WTC11 (cell line): ENCODE measurements at regions not wholly inside any gene's neighbourhood (a gene's known extent, or its start where the extent isn't known, plus 50 kb on each side); places are given as distances from the start of the nearest gene placed in this dataset.
A peak's percentile ranks its signal among the peaks of the same experiment; 100 is the strongest.

Source experiments
- ATAC-seq: fragments of 200-7000 bp; cut with Tn5 transposase; 2 replicates; pipeline ENCODE4 v1.10.0; 2021; ENCODE audit warnings: mild to moderate bottlenecking, moderate library complexity
- CTCF ChIA-PET: fragments of 300-600 bp; sonication (Branson Sonifier 250); formaldehyde crosslinking; loops from one replicate; lab custom pipeline; 2021; ENCODE audit warnings: antibody characterized with exemption; lab: Charles Lee
- POLR2A ChIA-PET: fragments of 350-600 bp; sonication (Branson Sonifier 250); formaldehyde crosslinking; loops from one replicate; lab custom pipeline; 2021; ENCODE audit warnings: antibody characterized with exemption; lab: Charles Lee
- DNase-seq: peaks from one replicate; pipeline ENCODE4 v3.0.0; 2021; ENCODE audit warnings: low spot score
- H3K27ac Mint-ChIP-seq: 2 replicates; pipeline ENCODE4 v1.8.0; 2021; ENCODE audit warnings: mixed read lengths
- H3K27me3 Mint-ChIP-seq: 2 replicates; pipeline ENCODE4 v1.8.0; 2021; ENCODE audit warnings: low read depth, mild to moderate bottlenecking, moderate library complexity, mixed read lengths
- H3K36me3 Mint-ChIP-seq: 2 replicates; pipeline ENCODE4 v1.8.0; 2021; ENCODE audit warnings: mixed read lengths
- H3K4me1 Mint-ChIP-seq: 2 replicates; pipeline ENCODE4 v1.8.0; 2022; ENCODE audit warnings: mixed read lengths
- H3K4me3 Mint-ChIP-seq: 2 replicates; pipeline ENCODE4 v1.8.0; 2021; ENCODE audit warnings: mild to moderate bottlenecking, moderate library complexity, mixed read lengths
- H3K9me3 Mint-ChIP-seq: 2 replicates; pipeline ENCODE4 v1.8.0; 2021; ENCODE audit warnings: mixed read lengths
- CREB1 ChIP-seq: sonication (generic); formaldehyde crosslinking; IDR thresholded peaks from 2 replicates; pipeline ENCODE4 v1.8.0; 2023; ENCODE audit warnings: mild to moderate bottlenecking, missing genetic modification reagents
- JUN ChIP-seq: sonication (generic); formaldehyde crosslinking; IDR thresholded peaks from 2 replicates; pipeline ENCODE4 v1.8.0; 2023; ENCODE audit warnings: mild to moderate bottlenecking, missing genetic modification reagents
- PRRX2 ChIP-seq: fragments of 250-450 bp; sonication (Bioruptor Pico); IDR thresholded peaks from 2 replicates; pipeline ENCODE4 v1.8.0; 2021; ENCODE audit warnings: mild to moderate bottlenecking
- RELA ChIP-seq: sonication (generic); formaldehyde crosslinking; IDR thresholded peaks from 2 replicates; pipeline ENCODE4 v1.8.1; 2022; ENCODE audit warnings: missing genetic modification reagents, mild to moderate bottlenecking, borderline replicate concordance
- SMAD3 ChIP-seq: sonication (generic); formaldehyde crosslinking; IDR thresholded peaks from 2 replicates; pipeline ENCODE4 v1.8.0; 2022; ENCODE audit warnings: missing genetic modification reagents, mild to moderate bottlenecking, borderline replicate concordance
- ZNF263 ChIP-seq: sonication (generic); formaldehyde crosslinking; IDR thresholded peaks from 2 replicates; pipeline ENCODE4 v1.8.1; 2022; ENCODE audit warnings: low read depth, mild to moderate bottlenecking, moderate library complexity, missing genetic modification reagents
- ZNF396 ChIP-seq: fragments of 250-450 bp; sonication (Bioruptor Pico); IDR thresholded peaks from 2 replicates; pipeline ENCODE4 v1.8.0; 2021; ENCODE audit warnings: mild to moderate bottlenecking, moderate library complexity, borderline replicate concordance
- TF ChIP-seq, protein P1 (sequence below): sonication (generic); formaldehyde crosslinking; IDR thresholded peaks from 2 replicates; pipeline ENCODE4 v1.8.1; 2022; ENCODE audit warnings: low read depth, mild to moderate bottlenecking, moderate library complexity, missing genetic modification reagents, borderline replicate concordance
- TF ChIP-seq, protein P2 (sequence below): sonication (generic); formaldehyde crosslinking; IDR thresholded peaks from 2 replicates; pipeline ENCODE4 v1.8.1; 2022; ENCODE audit warnings: low read depth, missing genetic modification reagents, borderline replicate concordance
- TF ChIP-seq, protein P3 (sequence below): sonication (generic); formaldehyde crosslinking; IDR thresholded peaks from 2 replicates; pipeline ENCODE4 v1.8.1; 2022; ENCODE audit warnings: mild to moderate bottlenecking, moderate library complexity, missing genetic modification reagents
- TF ChIP-seq, protein P4 (sequence below): sonication (generic); formaldehyde crosslinking; IDR thresholded peaks from 2 replicates; pipeline ENCODE4 v1.8.1; 2023; ENCODE audit warnings: mild to moderate bottlenecking, missing genetic modification reagents, moderate library complexity
- TF ChIP-seq, protein P5 (sequence below): sonication (generic); formaldehyde crosslinking; IDR thresholded peaks from 2 replicates; pipeline ENCODE4 v1.8.1; 2023; ENCODE audit warnings: mild to moderate bottlenecking, moderate library complexity, missing genetic modification reagents
- TF ChIP-seq, protein P6 (sequence below): fragments of 200-600 bp; IDR thresholded peaks from 2 replicates; pipeline ENCODE4 v1.8.0; 2022; ENCODE audit warnings: antibody characterized with exemption

DNA sequence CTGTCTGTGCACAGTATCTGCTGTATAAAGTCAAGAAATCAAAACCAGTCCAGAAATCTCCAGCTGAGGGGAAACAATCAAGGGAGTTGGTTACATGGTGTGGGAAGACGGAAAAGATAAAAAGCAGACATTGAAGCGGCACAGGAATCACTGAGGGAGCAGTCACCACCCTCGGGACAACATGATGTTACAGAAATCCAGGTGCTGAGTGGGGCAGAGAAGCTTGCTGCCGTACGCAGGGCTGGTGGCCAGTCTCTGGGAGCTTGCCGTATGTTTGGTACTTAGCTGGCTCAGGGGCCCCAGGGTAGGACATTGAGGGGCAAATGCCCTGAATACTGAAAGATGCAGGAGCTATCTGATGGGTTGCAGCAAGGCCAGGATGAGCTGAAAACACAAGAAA lies 237.9 kb downstream of the EDEM1 start (continued):
- TF ChIP-seq, protein P1, sequence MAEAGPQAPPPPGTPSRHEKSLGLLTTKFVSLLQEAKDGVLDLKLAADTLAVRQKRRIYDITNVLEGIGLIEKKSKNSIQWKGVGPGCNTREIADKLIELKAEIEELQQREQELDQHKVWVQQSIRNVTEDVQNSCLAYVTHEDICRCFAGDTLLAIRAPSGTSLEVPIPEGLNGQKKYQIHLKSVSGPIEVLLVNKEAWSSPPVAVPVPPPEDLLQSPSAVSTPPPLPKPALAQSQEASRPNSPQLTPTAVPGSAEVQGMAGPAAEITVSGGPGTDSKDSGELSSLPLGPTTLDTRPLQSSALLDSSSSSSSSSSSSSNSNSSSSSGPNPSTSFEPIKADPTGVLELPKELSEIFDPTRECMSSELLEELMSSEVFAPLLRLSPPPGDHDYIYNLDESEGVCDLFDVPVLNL (CRISPR knock-in tag), result no peak
- no peak for TF ChIP-seq PRRX2 (CRISPR knock-in tag)
- TF ChIP-seq ZNF263 (CRISPR knock-in tag), result no peak
- TF ChIP-seq, protein P2, sequence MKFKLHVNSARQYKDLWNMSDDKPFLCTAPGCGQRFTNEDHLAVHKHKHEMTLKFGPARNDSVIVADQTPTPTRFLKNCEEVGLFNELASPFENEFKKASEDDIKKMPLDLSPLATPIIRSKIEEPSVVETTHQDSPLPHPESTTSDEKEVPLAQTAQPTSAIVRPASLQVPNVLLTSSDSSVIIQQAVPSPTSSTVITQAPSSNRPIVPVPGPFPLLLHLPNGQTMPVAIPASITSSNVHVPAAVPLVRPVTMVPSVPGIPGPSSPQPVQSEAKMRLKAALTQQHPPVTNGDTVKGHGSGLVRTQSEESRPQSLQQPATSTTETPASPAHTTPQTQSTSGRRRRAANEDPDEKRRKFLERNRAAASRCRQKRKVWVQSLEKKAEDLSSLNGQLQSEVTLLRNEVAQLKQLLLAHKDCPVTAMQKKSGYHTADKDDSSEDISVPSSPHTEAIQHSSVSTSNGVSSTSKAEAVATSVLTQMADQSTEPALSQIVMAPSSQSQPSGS (CRISPR knock-in tag), result no peak
- TF ChIP-seq, protein P3, sequence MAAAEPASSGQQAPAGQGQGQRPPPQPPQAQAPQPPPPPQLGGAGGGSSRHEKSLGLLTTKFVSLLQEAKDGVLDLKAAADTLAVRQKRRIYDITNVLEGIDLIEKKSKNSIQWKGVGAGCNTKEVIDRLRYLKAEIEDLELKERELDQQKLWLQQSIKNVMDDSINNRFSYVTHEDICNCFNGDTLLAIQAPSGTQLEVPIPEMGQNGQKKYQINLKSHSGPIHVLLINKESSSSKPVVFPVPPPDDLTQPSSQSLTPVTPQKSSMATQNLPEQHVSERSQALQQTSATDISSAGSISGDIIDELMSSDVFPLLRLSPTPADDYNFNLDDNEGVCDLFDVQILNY (CRISPR knock-in tag), result no peak
- TF ChIP-seq, protein P4, sequence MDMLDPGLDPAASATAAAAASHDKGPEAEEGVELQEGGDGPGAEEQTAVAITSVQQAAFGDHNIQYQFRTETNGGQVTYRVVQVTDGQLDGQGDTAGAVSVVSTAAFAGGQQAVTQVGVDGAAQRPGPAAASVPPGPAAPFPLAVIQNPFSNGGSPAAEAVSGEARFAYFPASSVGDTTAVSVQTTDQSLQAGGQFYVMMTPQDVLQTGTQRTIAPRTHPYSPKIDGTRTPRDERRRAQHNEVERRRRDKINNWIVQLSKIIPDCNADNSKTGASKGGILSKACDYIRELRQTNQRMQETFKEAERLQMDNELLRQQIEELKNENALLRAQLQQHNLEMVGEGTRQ (CRISPR knock-in tag), result no peak
- TF ChIP-seq, protein P5, sequence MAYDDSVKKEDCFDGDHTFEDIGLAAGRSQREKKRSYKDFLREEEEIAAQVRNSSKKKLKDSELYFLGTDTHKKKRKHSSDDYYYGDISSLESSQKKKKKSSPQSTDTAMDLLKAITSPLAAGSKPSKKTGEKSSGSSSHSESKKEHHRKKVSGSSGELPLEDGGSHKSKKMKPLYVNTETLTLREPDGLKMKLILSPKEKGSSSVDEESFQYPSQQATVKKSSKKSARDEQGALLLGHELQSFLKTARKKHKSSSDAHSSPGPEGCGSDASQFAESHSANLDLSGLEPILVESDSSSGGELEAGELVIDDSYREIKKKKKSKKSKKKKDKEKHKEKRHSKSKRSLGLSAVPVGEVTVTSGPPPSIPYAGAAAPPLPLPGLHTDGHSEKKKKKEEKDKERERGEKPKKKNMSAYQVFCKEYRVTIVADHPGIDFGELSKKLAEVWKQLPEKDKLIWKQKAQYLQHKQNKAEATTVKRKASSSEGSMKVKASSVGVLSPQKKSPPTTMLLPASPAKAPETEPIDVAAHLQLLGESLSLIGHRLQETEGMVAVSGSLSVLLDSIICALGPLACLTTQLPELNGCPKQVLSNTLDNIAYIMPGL (CRISPR knock-in tag), result no peak
- no peak for TF ChIP-seq CREB1 (CRISPR knock-in tag)
- TF ChIP-seq ZNF396 (CRISPR knock-in tag), result no peak
- no peak for TF ChIP-seq RELA (CRISPR knock-in tag)
- TF ChIP-seq, all 79 proteins: peak for 0

DNA sequence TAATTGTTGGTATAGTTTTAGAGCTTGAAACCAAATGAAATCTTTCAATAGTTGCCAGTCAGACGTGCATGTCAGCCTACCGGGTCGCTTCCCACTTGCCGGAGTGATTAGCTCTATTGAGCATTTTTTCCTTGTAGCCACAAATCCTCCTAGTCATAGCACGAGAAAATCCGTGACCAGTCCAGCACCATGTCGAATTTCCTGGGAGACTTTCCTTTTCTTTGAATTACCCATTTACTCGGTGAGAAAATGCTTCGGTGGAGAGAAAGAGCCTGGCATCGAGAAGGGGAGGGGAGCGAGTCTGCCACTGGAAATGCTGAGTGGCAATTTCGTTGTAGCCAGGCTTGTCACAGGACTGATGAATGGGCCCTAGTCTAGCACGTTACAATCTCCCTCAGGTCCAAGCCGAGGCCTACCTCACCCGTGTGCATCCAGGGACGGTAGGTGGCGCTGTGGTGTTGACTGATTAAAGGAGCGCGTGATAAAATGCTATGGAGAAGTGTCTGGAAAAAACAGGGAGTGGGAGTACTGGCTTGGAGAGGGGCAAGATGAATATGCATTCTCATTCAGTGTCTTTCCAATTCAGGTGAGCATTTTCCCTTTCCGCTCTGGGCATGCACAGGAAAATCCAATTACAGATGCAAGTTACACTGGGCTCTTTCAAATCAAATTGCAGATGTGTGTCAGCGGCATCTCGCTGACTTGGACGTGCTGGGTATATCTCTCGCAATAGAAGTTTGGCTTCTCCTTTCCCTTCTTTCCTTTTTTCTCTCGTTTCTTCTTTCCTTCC lies 238.8 kb downstream of the EDEM1 start:
- no peak overlapping the region for H3K27ac Mint-ChIP-seq
- ChIA-PET POLR2A (no interaction called here), CTCF (no interaction called here)
- no peaks in the 10 kb centered on the region; the same call in 1 of the 2 replicates for H3K27me3 Mint-ChIP-seq
- peak; percentile 100 for ATAC-seq
- DNase-seq, result peak; percentile 86
- no peak overlapping the region for H3K4me3 Mint-ChIP-seq
- peaks cover 11% of the 10 kb centered on the region; the same call in 1 of the 2 replicates for H3K36me3 Mint-ChIP-seq
- H3K9me3 Mint-ChIP-seq, result peaks cover 55% of the 10 kb centered on the region
- H3K4me1 Mint-ChIP-seq, result peaks cover 4% of the 10 kb centered on the region
- TF ChIP-seq, protein P6, sequence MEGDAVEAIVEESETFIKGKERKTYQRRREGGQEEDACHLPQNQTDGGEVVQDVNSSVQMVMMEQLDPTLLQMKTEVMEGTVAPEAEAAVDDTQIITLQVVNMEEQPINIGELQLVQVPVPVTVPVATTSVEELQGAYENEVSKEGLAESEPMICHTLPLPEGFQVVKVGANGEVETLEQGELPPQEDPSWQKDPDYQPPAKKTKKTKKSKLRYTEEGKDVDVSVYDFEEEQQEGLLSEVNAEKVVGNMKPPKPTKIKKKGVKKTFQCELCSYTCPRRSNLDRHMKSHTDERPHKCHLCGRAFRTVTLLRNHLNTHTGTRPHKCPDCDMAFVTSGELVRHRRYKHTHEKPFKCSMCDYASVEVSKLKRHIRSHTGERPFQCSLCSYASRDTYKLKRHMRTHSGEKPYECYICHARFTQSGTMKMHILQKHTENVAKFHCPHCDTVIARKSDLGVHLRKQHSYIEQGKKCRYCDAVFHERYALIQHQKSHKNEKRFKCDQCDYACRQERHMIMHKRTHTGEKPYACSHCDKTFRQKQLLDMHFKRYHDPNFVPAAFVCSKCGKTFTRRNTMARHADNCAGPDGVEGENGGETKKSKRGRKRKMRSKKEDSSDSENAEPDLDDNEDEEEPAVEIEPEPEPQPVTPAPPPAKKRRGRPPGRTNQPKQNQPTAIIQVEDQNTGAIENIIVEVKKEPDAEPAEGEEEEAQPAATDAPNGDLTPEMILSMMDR, result peak; percentile 79
- TF ChIP-seq SMAD3 (CRISPR knock-in tag), result no peak
- TF ChIP-seq, all 79 proteins: peak for 1

DNA sequence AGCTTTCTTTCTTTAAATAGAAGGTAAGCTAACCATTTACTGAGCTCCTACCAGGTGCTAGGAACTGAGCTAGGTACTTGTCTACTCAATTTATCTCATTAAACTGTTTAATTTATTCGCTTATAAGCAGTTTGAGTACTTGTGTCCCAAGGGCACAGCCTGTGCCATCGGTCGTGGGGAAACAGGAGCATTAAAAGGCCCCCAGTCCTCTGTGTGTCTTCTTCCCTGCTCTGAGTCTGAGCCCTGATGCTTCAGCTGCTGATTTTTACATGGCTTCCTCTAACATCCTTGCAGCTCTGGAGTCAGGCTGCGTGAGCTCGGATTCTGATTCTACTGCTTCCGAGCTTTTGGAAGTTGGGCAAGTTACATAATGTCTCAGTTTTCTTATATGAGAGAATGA lies 239.5 kb downstream of the EDEM1 start:
- no peak for DNase-seq
- peaks cover 10% of the 10 kb centered on the region; the same call in 1 of the 2 replicates for H3K36me3 Mint-ChIP-seq
- no peak overlapping the region for H3K4me3 Mint-ChIP-seq
- CTCF ChIA-PET, result no interaction called here
- no peak overlapping the region for H3K27ac Mint-ChIP-seq
- no peak for TF ChIP-seq JUN (CRISPR knock-in tag)
- peaks cover 55% of the 10 kb centered on the region for H3K9me3 Mint-ChIP-seq
- H3K27me3 Mint-ChIP-seq, result no peaks in the 10 kb centered on the region; the same call in 1 of the 2 replicates
- ATAC-seq, result no peak
- POLR2A ChIA-PET, result no interaction called here
- H3K4me1 Mint-ChIP-seq, result peaks cover 4% of the 10 kb centered on the region
